Liver (tissue), 3 donors: ENCODE measurements at regions not wholly inside any gene's neighbourhood (a gene's known extent, or its start where the extent isn't known, plus 50 kb on each side); places are given as distances from the start of the nearest gene placed in this dataset.

Experiments used
- ATF3 ChIP-seq: IDR thresholded peaks from 2 replicates; pipeline ENCODE4 v1.6.1; 2016; ENCODE audit warnings: antibody characterized with exemption
- CTCF ChIP-seq: fragments of 150-350 bp; IDR thresholded peaks from 2 replicates; pipeline ENCODE4 v1.5.1; 2017; ENCODE audit warnings: improper control_type of control experiment, low read depth, low read length; ENCODE audit not compliant: missing input control
- FOXA1 ChIP-seq: IDR thresholded peaks from 2 replicates; pipeline ENCODE4 v1.6.1; 2016; ENCODE audit warnings: antibody characterized with exemption
- MAX ChIP-seq: IDR thresholded peaks from 2 replicates; pipeline ENCODE4 v1.6.1; 2016; ENCODE audit warnings: antibody characterized with exemption
- RAD21 ChIP-seq, 2 donors: IDR thresholded peaks; 2 replicates each; pipeline ENCODE4 v1.6.1; 2016; ENCODE audit warnings: antibody characterized with exemption in 2 of 2, mild to moderate bottlenecking in 2 of 2
- YY1 ChIP-seq: IDR thresholded peaks from 2 replicates; pipeline ENCODE4 v1.6.1; 2016; ENCODE audit warnings: antibody characterized with exemption, mild to moderate bottlenecking
- donor health status: healthy.
- donor health status: healthy.

GRCh38 chr4:118586357-118586790 is 98.8 kb upstream of the METTL14 start:
- no peak for TF ChIP-seq CTCF
- TF ChIP-seq MAX: peak; percentile 99
- no peak for TF ChIP-seq RAD21 (IDR thresholded peaks at IDR 0.05)
- no peak for TF ChIP-seq FOXA1
- peak; percentile 80 for TF ChIP-seq YY1
- TF ChIP-seq ATF3: peak; percentile 38
